ENCODE measurements at regions not wholly inside any gene's neighbourhood (a gene's known extent, or its start where the extent isn't known, plus 50 kb on each side); places are given as distances from the start of the nearest gene placed in this dataset.
"Not testable (repeated sequence)": the region's sequence is repeated elsewhere in the genome, so short reads cannot be mapped to it uniquely, and the experiment has no call there.

GRCh38 chr4:170884969-170885570, 795.3 kb upstream of the AADAT start:
- no CpG with 5 or more reads among the region's 1 CpG for WGBS (ENCODE audit: insufficient coverage)
- H3K36me3 Mint-ChIP-seq = no peaks in the 10 kb centered on the region

GRCh38 chr4:170881646-170882045, 791.9 kb upstream of the AADAT start:
- DNase-seq; H3K4me3 ChIP-seq (ENCODE audit: control insufficient read depth in 1 of 2, extremely low read depth in 1 of 2, low read length in 1 of 2); H3K36me3 Mint-ChIP-seq; ATAC-seq (replicated peaks in 1 of 4); POLR2A ChIA-PET; H3K4me3 Mint-ChIP-seq; H3K36me3 ChIP-seq (ENCODE audit: control insufficient read depth in 2 of 2, extremely low read depth in 1 of 2, insufficient read depth in 1 of 2, low read length in 1 of 2); H3K4me1 Mint-ChIP-seq; H3K27me3 Mint-ChIP-seq; H3K4me1 ChIP-seq (ENCODE audit: control insufficient read depth in 1 of 2, extremely low read depth in 1 of 2, insufficient read depth in 2 of 2, low read length in 2 of 2); H3K27ac ChIP-seq (ENCODE audit: low read length); CTCF ChIA-PET; H3K27me3 ChIP-seq (replicated peaks in 1 of 2; ENCODE audit: control insufficient read depth in 2 of 2, extremely low read depth in 1 of 2, insufficient read depth in 2 of 2, low read length in 1 of 2); H3K27ac Mint-ChIP-seq; H3K9me3 ChIP-seq: not testable (repeated sequence)
- H3K9me3 Mint-ChIP-seq = peaks cover 0 to 18% (median 5%) of the 10 kb centered on the region in 3 donors

More at GRCh38 chr4:170884969-170885570, 795.3 kb upstream of the AADAT start:
- DNase-seq (no peak), ATAC-seq (replicated peaks in 1 of 4) (no peak)
- Mint-ChIP-seq H3K9me3 (peaks cover 3 to 18% (median 5%) of the 10 kb centered on the region in 3 donors), H3K27ac (no peak overlapping the region), H3K27me3 (no peaks in the 10 kb centered on the region), H3K4me3 (no peak overlapping the region), H3K4me1 (no peaks in the 10 kb centered on the region)
- no peaks in the 10 kb centered on the region for H3K4me1 ChIP-seq (ENCODE audit: control insufficient read depth in 1 of 2, extremely low read depth in 1 of 2, insufficient read depth in 2 of 2, low read length in 2 of 2)
- CTCF ChIA-PET = interaction anchor here in 1 of 2 donors (0.6 kb wide), 1 partner anchor 1699 kb away, joined by 3 read pairs; no protein-coding TSS in a partner anchor
- H3K9me3 ChIP-seq = no peaks in the 10 kb centered on the region
- no peaks in the 10 kb centered on the region for H3K27me3 ChIP-seq (replicated peaks in 1 of 2; ENCODE audit: control insufficient read depth in 2 of 2, extremely low read depth in 1 of 2, insufficient read depth in 2 of 2, low read length in 1 of 2)
- no peaks in the 10 kb centered on the region for H3K36me3 ChIP-seq (ENCODE audit: control insufficient read depth in 2 of 2, extremely low read depth in 1 of 2, insufficient read depth in 1 of 2, low read length in 1 of 2)
- POLR2A ChIA-PET = no interaction called here
- H3K4me3 ChIP-seq (ENCODE audit: control insufficient read depth in 1 of 2, extremely low read depth in 1 of 2, low read length in 1 of 2) = no peak overlapping the region
- H3K27ac ChIP-seq (ENCODE audit: low read length) = no peak overlapping the region

GRCh38 chr4:170875868-170876267, 786.1 kb upstream of the AADAT start:
- ATAC-seq (replicated peaks in 1 of 4) (no peak), DNase-seq (no peak)
- 100% methylated on average over 1 of the region's 1 CpG for WGBS (ENCODE audit: insufficient coverage)
- no peaks in the 10 kb centered on the region for H3K4me1 ChIP-seq (ENCODE audit: control insufficient read depth in 1 of 2, extremely low read depth in 1 of 2, insufficient read depth in 2 of 2, low read length in 2 of 2)
- POLR2A ChIA-PET = no interaction called here
- H3K27ac Mint-ChIP-seq = no peak overlapping the region
- no peaks in the 10 kb centered on the region for H3K27me3 Mint-ChIP-seq
- H3K4me3 Mint-ChIP-seq = no peak overlapping the region
- no peaks in the 10 kb centered on the region for H3K36me3 ChIP-seq (ENCODE audit: control insufficient read depth in 2 of 2, extremely low read depth in 1 of 2, insufficient read depth in 1 of 2, low read length in 1 of 2)
- H3K36me3 Mint-ChIP-seq = no peaks in the 10 kb centered on the region
- H3K27me3 ChIP-seq (replicated peaks in 1 of 2; ENCODE audit: control insufficient read depth in 2 of 2, extremely low read depth in 1 of 2, insufficient read depth in 2 of 2, low read length in 1 of 2) = no peaks in the 10 kb centered on the region
- H3K27ac ChIP-seq (ENCODE audit: low read length) = no peak overlapping the region
- H3K4me3 ChIP-seq (ENCODE audit: control insufficient read depth in 1 of 2, extremely low read depth in 1 of 2, low read length in 1 of 2) = no peak overlapping the region
- no peaks in the 10 kb centered on the region for H3K9me3 ChIP-seq
- no peaks in the 10 kb centered on the region for H3K4me1 Mint-ChIP-seq
- H3K9me3 Mint-ChIP-seq = peaks cover 3 to 5% (median 3%) of the 10 kb centered on the region in 3 donors
- CTCF ChIA-PET = no interaction called here

GRCh38 chr4:170872794-170873193, 783.0 kb upstream of the AADAT start:
- H3K4me3 Mint-ChIP-seq = no peak overlapping the region

GRCh38 chr4:170868170-170868569, 778.4 kb upstream of the AADAT start:
- Histone ChIP-seq H3K36me3 (ENCODE audit: control insufficient read depth in 2 of 2, extremely low read depth in 1 of 2, insufficient read depth in 1 of 2, low read length in 1 of 2) (no peaks in the 10 kb centered on the region), H3K4me3 (ENCODE audit: control insufficient read depth in 1 of 2, extremely low read depth in 1 of 2, low read length in 1 of 2) (no peak overlapping the region), H3K9me3 (no peaks in the 10 kb centered on the region), H3K27ac (ENCODE audit: low read length) (no peak overlapping the region), H3K27me3 (replicated peaks in 1 of 2; ENCODE audit: control insufficient read depth in 2 of 2, extremely low read depth in 1 of 2, insufficient read depth in 2 of 2, low read length in 1 of 2) (no peaks in the 10 kb centered on the region), H3K4me1 (ENCODE audit: control insufficient read depth in 1 of 2, extremely low read depth in 1 of 2, insufficient read depth in 2 of 2, low read length in 2 of 2) (no peaks in the 10 kb centered on the region)
- Mint-ChIP-seq H3K4me3 (no peak overlapping the region), H3K36me3 (no peaks in the 10 kb centered on the region), H3K4me1 (no peaks in the 10 kb centered on the region), H3K27ac (no peak overlapping the region), H3K9me3 (peaks cover 11 to 14% (median 12%) of the 10 kb centered on the region in 3 donors), H3K27me3 (no peaks in the 10 kb centered on the region)
- WGBS (ENCODE audit: insufficient coverage) = no CpG with 5 or more reads among the region's 1 CpG
- CTCF ChIA-PET = no interaction called here
- ATAC-seq (replicated peaks in 1 of 4) (no peak), DNase-seq (no peak)
- POLR2A ChIA-PET = no interaction called here

More at GRCh38 chr4:170872794-170873193, 783.0 kb upstream of the AADAT start:
- CTCF ChIA-PET = no interaction called here
- no peaks in the 10 kb centered on the region for H3K36me3 ChIP-seq (ENCODE audit: control insufficient read depth in 2 of 2, extremely low read depth in 1 of 2, insufficient read depth in 1 of 2, low read length in 1 of 2)
- peaks cover 3 to 9% (median 7%) of the 10 kb centered on the region in 3 donors for H3K9me3 Mint-ChIP-seq
- H3K9me3 ChIP-seq = no peaks in the 10 kb centered on the region
- no peak overlapping the region for H3K27ac Mint-ChIP-seq
- POLR2A ChIA-PET = no interaction called here
- no peaks in the 10 kb centered on the region for H3K4me1 Mint-ChIP-seq
- no peak for DNase-seq
- H3K36me3 Mint-ChIP-seq = no peaks in the 10 kb centered on the region
- H3K27me3 Mint-ChIP-seq = no peaks in the 10 kb centered on the region
- ATAC-seq (replicated peaks in 1 of 4) = no peak
- H3K4me1 ChIP-seq (ENCODE audit: control insufficient read depth in 1 of 2, extremely low read depth in 1 of 2, insufficient read depth in 2 of 2, low read length in 2 of 2) = no peaks in the 10 kb centered on the region
- no peak overlapping the region for H3K27ac ChIP-seq (ENCODE audit: low read length)
- H3K4me3 ChIP-seq (ENCODE audit: control insufficient read depth in 1 of 2, extremely low read depth in 1 of 2, low read length in 1 of 2) = no peak overlapping the region
- no peaks in the 10 kb centered on the region for H3K27me3 ChIP-seq (replicated peaks in 1 of 2; ENCODE audit: control insufficient read depth in 2 of 2, extremely low read depth in 1 of 2, insufficient read depth in 2 of 2, low read length in 1 of 2)

GRCh38 chr4:170854097-170854496, 764.3 kb upstream of the AADAT start:
- no peak for DNase-seq
- ChIA-PET POLR2A (no interaction called here), CTCF (no interaction called here)
- no peaks in the 10 kb centered on the region for H3K27me3 ChIP-seq (replicated peaks in 1 of 2; ENCODE audit: control insufficient read depth in 2 of 2, extremely low read depth in 1 of 2, insufficient read depth in 2 of 2, low read length in 1 of 2)
- no peaks in the 10 kb centered on the region for H3K36me3 ChIP-seq (ENCODE audit: control insufficient read depth in 2 of 2, extremely low read depth in 1 of 2, insufficient read depth in 1 of 2, low read length in 1 of 2)
- Mint-ChIP-seq H3K27ac (no peak overlapping the region), H3K36me3 (no peaks in the 10 kb centered on the region), H3K4me3 (no peak overlapping the region), H3K4me1 (no peaks in the 10 kb centered on the region), H3K9me3 (peaks cover 14 to 37% (median 32%) of the 10 kb centered on the region in 3 donors), H3K27me3 (no peaks in the 10 kb centered on the region)
- no peak overlapping the region for H3K4me3 ChIP-seq (ENCODE audit: control insufficient read depth in 1 of 2, extremely low read depth in 1 of 2, low read length in 1 of 2)
- no peaks in the 10 kb centered on the region for H3K9me3 ChIP-seq
- H3K27ac ChIP-seq (ENCODE audit: low read length) = no peak overlapping the region
- no peak for ATAC-seq (replicated peaks in 1 of 4)
- no peaks in the 10 kb centered on the region for H3K4me1 ChIP-seq (ENCODE audit: control insufficient read depth in 1 of 2, extremely low read depth in 1 of 2, insufficient read depth in 2 of 2, low read length in 2 of 2)
- WGBS (ENCODE audit: insufficient coverage) = no CpG with 5 or more reads among the region's 1 CpG

- Mint-ChIP-seq H3K27me3 (no peaks in the 10 kb centered on the region), H3K4me3 (no peak overlapping the region)
- no CpG with 5 or more reads among the region's 8 CpGs for WGBS (ENCODE audit: insufficient coverage)
Observed at GRCh38 chr4:170853422-170854021, 763.8 kb upstream of the AADAT start.

More at GRCh38 chr4:170853422-170854021, 763.8 kb upstream of the AADAT start:
- H3K9me3 ChIP-seq = no peaks in the 10 kb centered on the region
- Mint-ChIP-seq H3K36me3 (no peaks in the 10 kb centered on the region), H3K9me3 (peaks cover 12 to 34% (median 34%) of the 10 kb centered on the region in 3 donors), H3K27ac (no peak overlapping the region), H3K4me1 (no peaks in the 10 kb centered on the region)
- DNase-seq (no peak), ATAC-seq (replicated peaks in 1 of 4) (no peak)
- H3K36me3 ChIP-seq (ENCODE audit: control insufficient read depth in 2 of 2, extremely low read depth in 1 of 2, insufficient read depth in 1 of 2, low read length in 1 of 2) = no peaks in the 10 kb centered on the region
- no peaks in the 10 kb centered on the region for H3K27me3 ChIP-seq (replicated peaks in 1 of 2; ENCODE audit: control insufficient read depth in 2 of 2, extremely low read depth in 1 of 2, insufficient read depth in 2 of 2, low read length in 1 of 2)
- H3K27ac ChIP-seq (ENCODE audit: low read length) = no peak overlapping the region
- ChIA-PET POLR2A (no interaction called here), CTCF (no interaction called here)
- no peaks in the 10 kb centered on the region for H3K4me1 ChIP-seq (ENCODE audit: control insufficient read depth in 1 of 2, extremely low read depth in 1 of 2, insufficient read depth in 2 of 2, low read length in 2 of 2)
- H3K4me3 ChIP-seq (ENCODE audit: control insufficient read depth in 1 of 2, extremely low read depth in 1 of 2, low read length in 1 of 2) = no peak overlapping the region

Measured in T-cell (primary cell).